Panc1 (cell line): ENCODE measurements at regions not wholly inside any gene's neighbourhood (a gene's known extent, or its start where the extent isn't known, plus 50 kb on each side); places are given as distances from the start of the nearest gene placed in this dataset.

ENCODE experiments used
- POLR2AphosphoS5 ChIP-seq: IDR thresholded peaks from 2 replicates; pipeline ENCODE4 v1.6.1; 2012; ENCODE audit warnings: mild to moderate bottlenecking, low read depth, low read length, moderate library complexity
- SIN3A ChIP-seq: IDR thresholded peaks from 2 replicates; pipeline ENCODE4 v1.6.1; 2012; ENCODE audit warnings: low read depth, mild to moderate bottlenecking, low read length, moderate library complexity, borderline replicate concordance; ENCODE audit not compliant: insufficient read depth
- TCF7L2 ChIP-seq: IDR thresholded peaks from 2 replicates; pipeline ENCODE4 v1.6.1; 2011; ENCODE audit warnings: mild to moderate bottlenecking, low read depth, low read length, inconsistent platforms
- TF ChIP-seq, protein P1 (sequence below): fragments of 450-650 bp; IDR thresholded peaks from 2 replicates; pipeline ENCODE4 v1.5.1; 2017; ENCODE audit warnings: mild to moderate bottlenecking

GRCh38 chr10:33638374-33638773 lies 303.9 kb upstream of the NRP1 start:
- TF ChIP-seq, protein P1, sequence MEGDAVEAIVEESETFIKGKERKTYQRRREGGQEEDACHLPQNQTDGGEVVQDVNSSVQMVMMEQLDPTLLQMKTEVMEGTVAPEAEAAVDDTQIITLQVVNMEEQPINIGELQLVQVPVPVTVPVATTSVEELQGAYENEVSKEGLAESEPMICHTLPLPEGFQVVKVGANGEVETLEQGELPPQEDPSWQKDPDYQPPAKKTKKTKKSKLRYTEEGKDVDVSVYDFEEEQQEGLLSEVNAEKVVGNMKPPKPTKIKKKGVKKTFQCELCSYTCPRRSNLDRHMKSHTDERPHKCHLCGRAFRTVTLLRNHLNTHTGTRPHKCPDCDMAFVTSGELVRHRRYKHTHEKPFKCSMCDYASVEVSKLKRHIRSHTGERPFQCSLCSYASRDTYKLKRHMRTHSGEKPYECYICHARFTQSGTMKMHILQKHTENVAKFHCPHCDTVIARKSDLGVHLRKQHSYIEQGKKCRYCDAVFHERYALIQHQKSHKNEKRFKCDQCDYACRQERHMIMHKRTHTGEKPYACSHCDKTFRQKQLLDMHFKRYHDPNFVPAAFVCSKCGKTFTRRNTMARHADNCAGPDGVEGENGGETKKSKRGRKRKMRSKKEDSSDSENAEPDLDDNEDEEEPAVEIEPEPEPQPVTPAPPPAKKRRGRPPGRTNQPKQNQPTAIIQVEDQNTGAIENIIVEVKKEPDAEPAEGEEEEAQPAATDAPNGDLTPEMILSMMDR = no peak
- TF ChIP-seq POLR2AphosphoS5 (no peak), SIN3A (no peak), TCF7L2 (no peak)
